ENCODE measurements at regions not wholly inside any gene's neighbourhood (a gene's known extent, or its start where the extent isn't known, plus 50 kb on each side); places are given as distances from the start of the nearest gene placed in this dataset.
A peak's percentile ranks its signal among the peaks of the same experiment; 100 is the strongest.

DNA sequence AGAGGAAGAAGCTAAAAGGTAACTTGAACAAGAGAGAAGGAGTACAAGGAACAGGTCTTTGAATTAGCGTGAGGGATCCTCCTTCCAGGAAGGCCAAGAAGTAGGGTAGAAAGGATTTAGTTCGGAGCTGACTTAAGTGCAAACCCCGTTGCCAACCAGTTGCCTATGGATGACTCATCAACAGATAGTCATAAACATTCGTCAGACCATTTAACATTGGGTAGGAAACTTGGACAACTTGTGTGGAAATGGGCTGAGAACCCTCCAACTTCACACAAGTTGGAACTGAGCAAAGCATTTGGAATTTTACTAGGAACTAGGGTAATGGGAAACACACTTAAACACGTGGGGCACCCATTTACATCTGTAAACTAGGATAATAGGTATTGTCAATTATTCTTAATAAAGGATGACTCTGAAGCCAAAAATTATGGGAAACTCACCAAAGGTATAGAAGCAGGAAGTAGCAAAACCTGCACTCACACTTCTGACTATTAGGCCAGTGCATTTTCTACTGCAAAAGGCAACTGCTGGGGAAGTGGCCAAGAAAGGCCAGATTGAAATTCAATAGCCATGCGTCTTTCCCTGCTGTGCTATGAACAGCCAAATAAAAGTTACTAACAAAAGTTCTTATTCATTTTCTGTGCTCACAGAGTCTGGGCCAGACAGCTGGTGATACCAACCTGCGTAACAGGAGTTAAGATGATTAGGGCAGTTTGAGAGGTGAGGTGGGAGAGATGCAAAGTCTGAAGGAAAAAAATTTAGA, 174.5 kb upstream of the TMC3 start:
- TF ChIP-seq, protein P1, sequence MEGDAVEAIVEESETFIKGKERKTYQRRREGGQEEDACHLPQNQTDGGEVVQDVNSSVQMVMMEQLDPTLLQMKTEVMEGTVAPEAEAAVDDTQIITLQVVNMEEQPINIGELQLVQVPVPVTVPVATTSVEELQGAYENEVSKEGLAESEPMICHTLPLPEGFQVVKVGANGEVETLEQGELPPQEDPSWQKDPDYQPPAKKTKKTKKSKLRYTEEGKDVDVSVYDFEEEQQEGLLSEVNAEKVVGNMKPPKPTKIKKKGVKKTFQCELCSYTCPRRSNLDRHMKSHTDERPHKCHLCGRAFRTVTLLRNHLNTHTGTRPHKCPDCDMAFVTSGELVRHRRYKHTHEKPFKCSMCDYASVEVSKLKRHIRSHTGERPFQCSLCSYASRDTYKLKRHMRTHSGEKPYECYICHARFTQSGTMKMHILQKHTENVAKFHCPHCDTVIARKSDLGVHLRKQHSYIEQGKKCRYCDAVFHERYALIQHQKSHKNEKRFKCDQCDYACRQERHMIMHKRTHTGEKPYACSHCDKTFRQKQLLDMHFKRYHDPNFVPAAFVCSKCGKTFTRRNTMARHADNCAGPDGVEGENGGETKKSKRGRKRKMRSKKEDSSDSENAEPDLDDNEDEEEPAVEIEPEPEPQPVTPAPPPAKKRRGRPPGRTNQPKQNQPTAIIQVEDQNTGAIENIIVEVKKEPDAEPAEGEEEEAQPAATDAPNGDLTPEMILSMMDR (IDR thresholded peaks at IDR 0.05; ENCODE audit: insufficient read depth, low read depth, low read length, missing control alignments), result no peak
- no peak overlapping the region for H3K4me3 ChIP-seq (ENCODE audit: low read length)
- DNase-seq (ENCODE audit: low read depth), result peak; percentile 20

DNA sequence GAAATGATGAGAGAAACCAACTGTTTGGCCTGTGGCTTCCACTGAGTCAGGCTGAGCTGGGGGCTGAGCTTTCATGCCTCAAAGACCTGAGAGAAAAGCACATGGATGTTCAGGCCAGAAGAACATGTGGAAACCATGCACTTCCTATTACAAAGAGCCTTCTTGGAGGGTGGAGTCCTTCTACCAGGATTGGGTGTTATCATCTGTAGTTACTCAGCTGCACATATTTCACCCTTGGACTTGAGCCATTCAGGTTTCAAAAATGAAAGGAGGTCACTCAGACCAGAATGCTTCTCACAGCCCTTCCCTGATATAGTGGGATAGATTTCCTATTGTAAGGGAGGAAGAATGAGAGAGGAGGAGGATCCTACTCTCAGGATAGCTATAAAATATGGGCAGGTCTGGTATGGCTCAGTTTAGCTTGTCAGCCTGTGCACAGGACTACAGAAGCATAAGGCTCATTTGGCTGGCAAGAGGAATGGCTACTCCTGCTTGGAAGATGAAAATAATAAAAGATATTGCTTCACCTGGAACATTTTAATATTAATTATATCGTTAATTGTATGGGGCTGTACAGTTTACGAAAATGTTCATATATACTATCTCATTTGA, 173.6 kb upstream of the TMC3 start:
- no peak for DNase-seq (ENCODE audit: low read depth)
- TF ChIP-seq, protein P1 (IDR thresholded peaks at IDR 0.05; ENCODE audit: insufficient read depth, low read depth, low read length, missing control alignments), result no peak
- H3K4me3 ChIP-seq (ENCODE audit: low read length), result no peak overlapping the region

DNA sequence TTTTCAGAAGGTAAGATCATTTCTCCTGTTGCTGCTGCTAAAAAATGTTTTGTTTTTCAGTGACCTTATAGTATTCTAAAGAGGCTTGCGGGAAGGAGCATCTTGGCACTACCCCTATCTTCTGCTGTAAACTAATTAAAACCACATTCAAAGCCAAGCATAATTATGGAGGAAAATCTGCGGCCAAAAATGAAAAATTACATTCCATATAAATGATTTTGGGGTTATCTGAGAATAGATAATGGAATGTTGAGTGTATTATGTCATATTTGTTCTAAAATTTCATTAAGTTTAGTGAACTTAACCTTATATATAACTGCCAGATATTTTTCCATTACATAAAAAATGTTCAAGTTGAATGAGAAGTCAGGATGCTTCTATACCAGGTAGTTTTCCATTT, 170.4 kb upstream of the TMC3 start:
- no peak overlapping the region for H3K4me3 ChIP-seq (ENCODE audit: low read length)
- TF ChIP-seq, protein P1 (IDR thresholded peaks at IDR 0.05; ENCODE audit: insufficient read depth, low read depth, low read length, missing control alignments), result no peak
- DNase-seq (ENCODE audit: low read depth), result no peak

DNA sequence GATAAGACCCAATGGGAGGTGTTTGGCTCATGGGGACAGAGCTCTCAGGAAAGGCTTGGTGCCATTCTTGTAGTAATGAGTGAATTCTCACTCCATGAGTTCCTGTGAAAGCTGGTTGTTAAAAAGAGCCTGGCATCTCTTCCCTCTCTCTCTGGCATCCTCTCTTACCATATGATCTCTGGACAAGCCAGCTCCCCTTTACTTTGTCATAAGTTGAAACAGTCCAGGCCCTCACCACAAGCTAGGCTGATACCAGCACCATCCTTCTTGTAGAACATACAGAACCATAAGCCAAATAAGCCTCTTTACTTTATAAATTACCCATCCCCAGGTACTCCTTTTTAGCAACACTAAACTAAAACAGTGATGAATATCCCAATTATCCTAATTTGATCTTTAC, 166.9 kb upstream of the TMC3 start:
- TF ChIP-seq, protein P1 (IDR thresholded peaks at IDR 0.05; ENCODE audit: insufficient read depth, low read depth, low read length, missing control alignments), result no peak
- no peak for DNase-seq (ENCODE audit: low read depth)
- H3K4me3 ChIP-seq (ENCODE audit: low read length), result no peak overlapping the region

DNA sequence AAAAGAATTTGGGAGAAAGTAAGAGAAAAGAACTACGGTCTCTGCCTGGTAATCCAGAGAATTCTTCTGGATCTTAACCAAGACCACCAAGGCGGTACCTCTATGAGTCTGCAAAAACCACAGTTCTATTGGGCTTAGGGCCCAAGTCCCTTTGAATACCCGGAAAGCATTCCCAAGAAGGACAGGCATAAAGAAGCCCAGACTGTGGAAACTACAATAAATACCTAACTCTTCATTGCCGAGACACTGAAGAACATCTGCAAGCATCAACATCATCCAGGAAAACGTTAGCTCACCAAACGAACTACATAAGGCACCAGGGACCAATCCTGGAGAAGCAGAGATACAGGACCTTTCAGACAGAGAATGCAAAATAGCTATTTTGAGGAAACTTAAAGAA, 162.3 kb upstream of the TMC3 start:
- no peak overlapping the region for H3K4me3 ChIP-seq (ENCODE audit: low read length)
- DNase-seq (ENCODE audit: low read depth), result no peak
- TF ChIP-seq, protein P1 (IDR thresholded peaks at IDR 0.05; ENCODE audit: insufficient read depth, low read depth, low read length, missing control alignments), result no peak

DNA sequence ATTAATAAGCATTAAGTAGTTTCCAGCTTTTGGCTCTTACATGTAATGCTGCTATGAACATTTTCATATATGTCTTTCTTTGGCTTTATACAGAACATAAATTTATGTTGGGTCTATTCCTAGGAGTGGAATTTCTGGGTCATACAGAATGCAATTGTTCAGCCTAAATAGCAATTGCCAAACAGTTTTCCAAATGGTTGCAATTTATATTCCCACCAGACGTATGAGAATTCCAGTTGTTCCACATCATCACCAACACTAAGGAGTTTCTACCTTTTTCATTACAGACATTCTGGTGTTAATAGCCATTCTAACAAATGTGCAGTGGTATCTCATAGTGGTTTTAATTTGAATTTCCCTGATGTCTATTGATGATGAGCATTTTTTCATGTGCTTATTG, 160.1 kb upstream of the TMC3 start:
- no peak for DNase-seq (ENCODE audit: low read depth)
- H3K4me3 ChIP-seq (ENCODE audit: low read length), result no peak overlapping the region
- TF ChIP-seq, protein P1 (IDR thresholded peaks at IDR 0.05; ENCODE audit: insufficient read depth, low read depth, low read length, missing control alignments), result no peak

DNA sequence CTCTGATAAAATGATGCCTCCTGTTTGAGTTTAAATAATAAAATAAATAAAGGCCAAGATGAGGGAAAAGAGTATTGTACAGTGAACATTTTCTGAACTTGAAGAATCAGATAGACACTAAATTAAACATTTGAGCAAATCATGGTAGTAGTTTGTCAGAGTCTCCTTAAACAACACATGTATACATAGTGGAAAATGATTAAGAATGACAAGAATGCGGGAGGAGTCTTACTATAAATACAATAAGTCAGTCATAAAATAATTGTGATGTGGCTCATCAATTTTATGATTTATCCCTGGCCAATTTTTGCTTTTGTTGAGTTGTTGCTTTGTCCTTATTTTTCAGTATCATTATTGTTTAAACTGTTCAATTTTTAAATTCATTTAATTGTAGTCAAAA, 158.0 kb upstream of the TMC3 start:
- DNase-seq (ENCODE audit: low read depth), result peak; percentile 45
- no peak overlapping the region for H3K4me3 ChIP-seq (ENCODE audit: low read length)
- TF ChIP-seq, protein P1 (IDR thresholded peaks at IDR 0.05; ENCODE audit: insufficient read depth, low read depth, low read length, missing control alignments), result no peak
